ENCODE measurements at regions not wholly inside any gene's neighbourhood (a gene's known extent, or its start where the extent isn't known, plus 50 kb on each side); places are given as distances from the start of the nearest gene placed in this dataset.

DNA sequence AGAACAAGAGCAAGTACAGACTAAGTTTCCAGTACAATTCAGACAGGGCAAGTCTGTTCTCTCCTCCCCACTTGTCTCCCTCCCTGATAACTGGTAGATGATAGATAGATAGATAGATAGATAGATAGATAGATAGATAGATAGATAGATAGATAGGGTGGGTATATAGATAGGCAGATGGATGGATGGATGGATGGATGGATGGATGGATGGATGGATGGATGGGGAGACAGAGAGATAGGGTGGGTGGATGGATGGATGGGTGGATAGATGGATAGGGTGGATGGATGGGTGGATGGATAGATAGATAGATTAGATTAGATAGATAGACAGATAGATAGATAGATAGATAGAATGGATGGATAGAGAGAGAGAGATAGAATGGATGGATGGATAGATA, 152.8 kb upstream of the MKLN1 start:
- Histone ChIP-seq H3K9ac (no peak overlapping the region), H3K27me3 (no peaks in the 10 kb centered on the region), H3K4me2 (no peak overlapping the region), H3K4me1 (no peaks in the 10 kb centered on the region), H3K27ac (no peak overlapping the region), H3K9me3 (replicated peaks in 1 of 11) (no peaks in the 10 kb centered on the region), H3K36me3 (no peaks in the 10 kb centered on the region), H4K20me1 (no peaks in the 10 kb centered on the region), H3K4me3 (no peak overlapping the region)
- no peak for TF ChIP-seq Cebpa-rat (IDR thresholded peaks at IDR 0.05)

DNA sequence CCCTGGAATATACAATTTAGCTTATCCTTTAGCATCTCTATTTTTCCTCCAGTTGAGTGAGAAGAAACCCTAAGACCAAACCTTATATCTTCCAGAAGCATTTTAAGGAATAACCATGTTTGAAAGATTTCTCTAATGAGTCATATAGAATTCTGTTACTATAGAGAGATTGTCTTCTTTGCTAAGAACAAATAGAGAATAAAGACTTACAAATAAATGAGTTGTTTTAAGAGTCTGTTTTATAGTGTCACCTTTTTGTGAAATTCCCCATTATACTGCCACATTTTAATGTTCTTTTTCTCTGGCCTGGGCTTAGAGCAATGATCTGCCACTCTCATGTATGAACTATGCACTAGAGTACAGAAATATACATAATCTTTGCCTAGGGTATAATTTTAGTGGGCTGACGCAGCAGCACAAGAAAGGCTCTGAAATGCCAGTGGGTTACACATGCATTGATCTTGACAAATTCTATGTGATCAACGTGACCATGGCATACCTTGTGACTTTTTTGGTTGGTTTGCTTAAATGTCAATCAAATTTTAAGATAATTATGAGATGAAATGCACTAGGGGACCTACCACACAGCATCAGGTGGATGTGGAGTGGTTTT, 145.1 kb upstream of the MKLN1 start:
- Histone ChIP-seq H3K4me3 (no peak overlapping the region), H3K27ac (no peak overlapping the region), H3K27me3 (peaks cover 0 to 47% (median 0%) of the 10 kb centered on the region in 11 experiments; a peak in 6 of 22 replicates), H3K36me3 (no peaks in the 10 kb centered on the region), H3K9ac (no peak overlapping the region), H3K4me2 (no peak overlapping the region), H3K9me3 (replicated peaks in 1 of 11) (no peaks in the 10 kb centered on the region), H4K20me1 (no peaks in the 10 kb centered on the region), H3K4me1 (peaks cover 0 to 16% (median 7%) of the 10 kb centered on the region in 10 experiments; a peak in 15 of 20 replicates)
- no peak for TF ChIP-seq Cebpa-rat (IDR thresholded peaks at IDR 0.05)

DNA sequence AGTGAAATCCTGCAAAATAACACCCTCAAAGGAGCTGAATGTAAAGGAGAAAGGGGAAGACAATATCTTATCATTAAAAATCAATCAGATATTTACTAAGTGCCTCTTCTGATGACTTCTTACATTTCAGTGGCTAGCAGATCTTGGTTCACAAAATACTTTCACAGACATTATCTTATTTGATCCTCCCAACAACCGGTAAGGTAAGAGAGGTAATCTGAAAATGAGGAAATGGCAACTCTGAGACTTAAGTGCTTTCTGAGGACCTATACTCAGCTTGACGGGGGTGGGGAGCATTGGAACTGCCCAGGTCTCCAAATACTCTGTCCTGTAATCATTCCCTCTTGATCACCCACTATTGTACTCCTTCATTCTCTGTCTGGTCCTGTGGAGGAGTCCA, 144.6 kb upstream of the MKLN1 start:
- no peaks in the 10 kb centered on the region for H4K20me1 ChIP-seq
- peaks cover 0 to 50% (median 0%) of the 10 kb centered on the region in 11 experiments; a peak in 6 of 22 replicates for H3K27me3 ChIP-seq
- no peak for TF ChIP-seq Cebpa-rat (IDR thresholded peaks at IDR 0.05)
- no peak overlapping the region for H3K27ac ChIP-seq
- H3K9ac ChIP-seq, result no peak overlapping the region
- H3K36me3 ChIP-seq, result no peaks in the 10 kb centered on the region
- no peak overlapping the region for H3K4me2 ChIP-seq
- H3K4me3 ChIP-seq, result no peak overlapping the region
- H3K4me1 ChIP-seq, result peaks cover 2 to 21% (median 12%) of the 10 kb centered on the region in 10 experiments
- H3K9me3 ChIP-seq (replicated peaks in 1 of 11), result no peaks in the 10 kb centered on the region

DNA sequence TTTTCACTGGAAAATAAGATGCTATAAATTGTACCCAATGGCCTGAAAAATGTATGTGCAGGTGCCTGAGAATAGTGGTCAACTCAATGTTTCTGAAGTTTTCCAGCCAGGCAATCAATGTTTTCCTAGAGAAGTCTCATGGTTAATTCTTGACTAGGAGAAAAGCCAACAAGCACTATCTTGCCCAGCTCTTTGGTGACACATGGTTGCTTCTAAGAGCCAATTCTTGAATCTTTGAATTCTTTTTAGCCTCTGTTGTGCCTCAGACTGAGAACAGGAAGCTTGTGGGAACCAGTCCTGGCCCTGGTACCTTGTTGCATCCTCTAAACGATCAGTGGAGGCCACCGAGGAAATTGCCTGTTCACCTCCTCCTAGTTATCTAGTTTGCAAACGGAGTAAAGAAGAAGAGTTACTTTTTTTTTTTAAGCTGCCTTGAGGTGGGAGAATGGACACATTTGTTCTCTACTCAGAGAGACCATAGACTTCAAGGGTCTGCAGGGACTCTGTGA, 144.0 kb upstream of the MKLN1 start:
- Histone ChIP-seq H3K4me2 (peak overlapping the region in 1 of 11 experiments; percentile 24; a peak in 2 of 22 replicates), H3K27me3 (peaks cover 0 to 50% (median 0%) of the 10 kb centered on the region in 11 experiments; a peak in 6 of 22 replicates), H3K4me1 (peaks cover 8 to 27% (median 18%) of the 10 kb centered on the region in 10 experiments), H3K27ac (no peak overlapping the region), H3K36me3 (no peaks in the 10 kb centered on the region), H3K9me3 (replicated peaks in 1 of 11) (no peaks in the 10 kb centered on the region), H3K9ac (no peak overlapping the region), H3K4me3 (no peak overlapping the region), H4K20me1 (no peaks in the 10 kb centered on the region; a peak in 1 of 22 replicates)
- TF ChIP-seq Cebpa-rat (IDR thresholded peaks at IDR 0.05), result no peak

DNA sequence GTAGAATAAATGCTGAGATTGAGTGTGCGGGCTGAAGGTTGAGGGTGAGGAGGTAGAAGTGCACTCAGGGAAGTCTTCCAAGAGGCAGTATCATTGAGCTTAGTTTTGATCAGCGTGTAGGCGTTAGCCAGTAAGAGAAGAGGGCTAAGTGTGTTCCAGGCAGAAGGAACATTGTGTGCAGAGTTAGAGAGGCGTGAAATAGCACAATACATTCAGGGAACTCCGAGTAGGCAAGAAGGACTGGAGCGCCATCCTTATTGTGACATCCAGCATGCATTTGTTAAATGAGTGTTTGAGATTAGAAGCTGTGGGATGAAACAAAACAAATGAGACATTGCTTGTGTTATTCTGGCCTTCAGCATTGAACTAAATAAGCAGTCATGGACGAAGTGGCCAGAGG, 140.9 kb upstream of the MKLN1 start:
- Histone ChIP-seq H3K4me2 (no peak overlapping the region; a peak in 1 of 22 replicates), H3K27me3 (peaks cover 0 to 78% (median 0%) of the 10 kb centered on the region in 11 experiments; a peak in 8 of 22 replicates), H3K27ac (peak overlapping the region in 2 of 11 experiments; percentile 3 to 71; a peak in 2 of 22 replicates), H3K4me1 (peaks cover 15 to 43% (median 28%) of the 10 kb centered on the region in 10 experiments), H4K20me1 (peaks cover 0 to 6% (median 0%) of the 10 kb centered on the region in 11 experiments; a peak in 1 of 22 replicates), H3K9ac (no peak overlapping the region), H3K4me3 (no peak overlapping the region), H3K36me3 (no peaks in the 10 kb centered on the region), H3K9me3 (replicated peaks in 1 of 11) (no peaks in the 10 kb centered on the region)
- TF ChIP-seq Cebpa-rat (IDR thresholded peaks at IDR 0.05), result no peak

DNA sequence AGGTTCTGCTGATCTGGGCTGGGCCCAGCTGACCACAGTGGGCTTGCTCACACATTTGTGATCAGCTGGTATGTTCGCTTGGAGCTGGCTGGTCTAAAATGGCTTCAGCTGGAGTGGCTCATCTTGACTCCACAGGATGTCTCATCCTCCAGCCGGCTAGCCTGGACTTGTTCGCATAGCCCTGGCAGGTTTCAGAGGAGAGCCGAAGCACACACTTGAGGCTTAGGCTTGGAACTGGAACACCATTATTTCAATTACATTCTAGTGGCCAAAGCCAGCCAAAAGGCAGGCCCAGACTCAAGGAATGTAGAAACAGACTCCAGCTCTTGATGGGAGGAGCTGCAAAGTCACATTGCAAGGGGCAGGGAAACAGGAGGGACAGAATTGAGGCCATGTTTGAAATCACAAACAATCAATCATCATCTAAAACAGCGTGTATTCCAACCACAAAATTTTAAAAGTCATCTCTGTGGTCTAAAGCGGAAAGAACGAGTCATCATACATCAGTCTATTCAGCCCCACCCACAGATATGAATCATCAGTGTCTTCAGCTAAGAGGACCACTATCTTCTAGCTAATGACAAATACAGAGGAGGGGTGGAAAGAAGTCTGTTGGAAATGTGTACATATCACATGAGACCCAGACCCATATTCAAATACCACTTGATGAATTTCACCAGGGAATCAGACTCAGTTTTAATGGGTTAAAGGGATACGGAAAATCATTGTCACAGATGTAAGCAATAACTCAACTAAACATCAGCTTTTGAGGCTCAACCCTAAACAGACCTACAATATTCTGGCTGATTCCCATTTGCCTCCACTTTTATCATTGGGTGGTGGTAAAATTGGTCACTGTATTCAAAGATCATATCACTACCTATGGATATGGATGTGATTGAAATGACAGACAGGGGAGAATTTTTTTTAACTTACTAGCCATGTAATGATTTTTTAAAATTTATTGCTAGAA, 139.0 kb upstream of the MKLN1 start:
- peaks cover 15 to 41% (median 29%) of the 10 kb centered on the region in 10 experiments for H3K4me1 ChIP-seq
- H4K20me1 ChIP-seq, result peaks cover 0 to 6% (median 0%) of the 10 kb centered on the region in 11 experiments; a peak in 1 of 22 replicates
- peaks cover 0 to 67% (median 0%) of the 10 kb centered on the region in 11 experiments; a peak in 8 of 22 replicates for H3K27me3 ChIP-seq
- no peak for TF ChIP-seq Cebpa-rat (IDR thresholded peaks at IDR 0.05)
- peak overlapping the region in 4 of 11 experiments; percentile 15 to 34 (median 27); a peak in 3 of 22 replicates for H3K9ac ChIP-seq
- no peak overlapping the region for H3K4me3 ChIP-seq
- H3K27ac ChIP-seq, result peak overlapping the region in 10 of 11 experiments; percentile 41 to 71 (median 62); a peak in 20 of 22 replicates
- no peaks in the 10 kb centered on the region for H3K36me3 ChIP-seq
- peak overlapping the region; percentile 39 to 80 (median 73) for H3K4me2 ChIP-seq
- no peaks in the 10 kb centered on the region for H3K9me3 ChIP-seq (replicated peaks in 1 of 11)

DNA sequence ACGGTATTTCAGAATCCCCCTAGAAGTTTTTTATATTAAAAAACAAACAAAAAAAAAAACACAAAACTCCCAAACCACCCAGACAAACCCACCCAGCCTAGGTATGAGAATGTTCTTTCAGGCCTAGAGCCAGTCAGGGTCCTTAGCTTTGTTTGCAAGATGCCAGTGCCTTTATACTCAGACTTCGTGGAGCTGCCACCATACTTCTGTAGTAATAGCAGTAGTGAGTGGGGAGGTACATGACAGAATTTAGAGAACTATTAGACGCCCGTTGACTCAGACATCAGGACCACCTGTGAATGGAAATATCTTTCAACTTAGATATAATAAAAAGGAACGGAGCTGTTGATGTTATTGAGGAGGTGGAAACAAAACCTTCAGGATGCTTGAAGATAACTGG, 138.2 kb upstream of the MKLN1 start:
- Histone ChIP-seq H3K9ac (no peak overlapping the region), H3K27ac (peak overlapping the region in 1 of 11 experiments; percentile 60; a peak in 1 of 22 replicates), H4K20me1 (peaks cover 0 to 6% (median 0%) of the 10 kb centered on the region in 11 experiments; a peak in 1 of 22 replicates), H3K27me3 (peaks cover 0 to 65% (median 0%) of the 10 kb centered on the region in 11 experiments; a peak in 8 of 22 replicates), H3K4me2 (peak overlapping the region in 6 of 11 experiments; percentile 52 to 80 (median 73); a peak in 10 of 22 replicates), H3K9me3 (replicated peaks in 1 of 11) (no peaks in the 10 kb centered on the region), H3K4me3 (no peak overlapping the region), H3K4me1 (peaks cover 15 to 45% (median 32%) of the 10 kb centered on the region in 10 experiments), H3K36me3 (no peaks in the 10 kb centered on the region)
- no peak for TF ChIP-seq Cebpa-rat (IDR thresholded peaks at IDR 0.05)

DNA sequence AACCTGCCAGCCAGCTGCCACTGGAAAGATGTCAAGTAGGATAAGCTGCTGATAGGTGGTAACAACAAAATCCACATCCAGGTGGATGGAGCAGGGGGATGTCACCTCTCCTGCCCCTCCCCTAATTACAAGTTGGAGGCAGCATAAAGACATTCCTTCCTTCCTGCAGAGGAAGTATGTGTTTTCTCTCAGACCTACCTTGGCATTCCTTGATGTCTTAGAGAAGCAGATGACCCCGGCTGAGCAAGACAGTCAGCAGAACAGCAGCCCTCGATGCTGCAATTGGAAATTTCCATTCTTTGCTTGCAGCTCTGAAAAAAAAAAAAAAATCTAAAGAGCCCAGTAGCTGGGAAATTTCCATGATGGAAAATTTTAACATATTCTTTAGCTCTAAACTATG, 137.5 kb upstream of the MKLN1 start:
- H3K4me2 ChIP-seq, result peak overlapping the region in 3 of 11 experiments; percentile 36 to 80 (median 73); a peak in 3 of 22 replicates
- no peaks in the 10 kb centered on the region for H3K36me3 ChIP-seq
- H3K27ac ChIP-seq, result no peak overlapping the region
- TF ChIP-seq Cebpa-rat (IDR thresholded peaks at IDR 0.05), result no peak
- peaks cover 15 to 45% (median 32%) of the 10 kb centered on the region in 10 experiments for H3K4me1 ChIP-seq
- H3K4me3 ChIP-seq, result no peak overlapping the region
- no peak overlapping the region for H3K9ac ChIP-seq
- no peaks in the 10 kb centered on the region for H3K9me3 ChIP-seq (replicated peaks in 1 of 11)
- H3K27me3 ChIP-seq, result peaks cover 0 to 62% (median 0%) of the 10 kb centered on the region in 11 experiments; a peak in 8 of 22 replicates
- H4K20me1 ChIP-seq, result peaks cover 0 to 6% (median 0%) of the 10 kb centered on the region in 11 experiments; a peak in 1 of 22 replicates

Data from BLaER1 treated with 17β-estradiol and CSF1 and Interleukin-3, amounts not matched to agents 10 nM and 100 nM (cell line).